ENCODE measurements at regions not wholly inside any gene's neighbourhood (a gene's known extent, or its start where the extent isn't known, plus 50 kb on each side); places are given as distances from the start of the nearest gene placed in this dataset.

DNA sequence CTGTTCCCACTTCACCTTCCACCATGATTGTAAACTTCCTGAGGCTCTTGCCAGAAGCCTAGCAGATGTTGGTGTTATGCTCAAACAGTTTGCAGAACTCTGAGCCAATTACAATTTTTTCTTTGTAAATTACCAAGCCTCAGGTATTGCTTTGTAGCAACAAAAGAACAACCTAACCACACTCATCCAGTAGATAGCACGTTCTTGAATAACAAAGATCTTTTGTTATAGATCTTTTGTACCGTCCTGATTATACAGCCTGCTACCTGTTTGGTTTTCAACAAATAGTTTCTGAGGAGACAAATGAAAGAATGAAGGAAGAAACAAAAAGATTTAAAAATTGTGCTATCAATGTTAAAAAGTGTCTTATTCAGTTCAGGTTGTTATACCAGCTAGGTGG lies 474.7 kb upstream of the ALCAM start:
- TF ChIP-seq, protein P1, sequence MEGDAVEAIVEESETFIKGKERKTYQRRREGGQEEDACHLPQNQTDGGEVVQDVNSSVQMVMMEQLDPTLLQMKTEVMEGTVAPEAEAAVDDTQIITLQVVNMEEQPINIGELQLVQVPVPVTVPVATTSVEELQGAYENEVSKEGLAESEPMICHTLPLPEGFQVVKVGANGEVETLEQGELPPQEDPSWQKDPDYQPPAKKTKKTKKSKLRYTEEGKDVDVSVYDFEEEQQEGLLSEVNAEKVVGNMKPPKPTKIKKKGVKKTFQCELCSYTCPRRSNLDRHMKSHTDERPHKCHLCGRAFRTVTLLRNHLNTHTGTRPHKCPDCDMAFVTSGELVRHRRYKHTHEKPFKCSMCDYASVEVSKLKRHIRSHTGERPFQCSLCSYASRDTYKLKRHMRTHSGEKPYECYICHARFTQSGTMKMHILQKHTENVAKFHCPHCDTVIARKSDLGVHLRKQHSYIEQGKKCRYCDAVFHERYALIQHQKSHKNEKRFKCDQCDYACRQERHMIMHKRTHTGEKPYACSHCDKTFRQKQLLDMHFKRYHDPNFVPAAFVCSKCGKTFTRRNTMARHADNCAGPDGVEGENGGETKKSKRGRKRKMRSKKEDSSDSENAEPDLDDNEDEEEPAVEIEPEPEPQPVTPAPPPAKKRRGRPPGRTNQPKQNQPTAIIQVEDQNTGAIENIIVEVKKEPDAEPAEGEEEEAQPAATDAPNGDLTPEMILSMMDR (IDR thresholded peaks at IDR 0.05) = no peak
- ATAC-seq = no peak
- H3K4me1 ChIP-seq (ENCODE audit: low read depth) = no peaks in the 10 kb centered on the region
- no peaks in the 10 kb centered on the region for H3K36me3 ChIP-seq (ENCODE audit: low read depth)
- no peaks in the 10 kb centered on the region for H3K9me3 ChIP-seq
- H3K4me3 ChIP-seq = no peak overlapping the region
- intact Hi-C loops (cut with DNase I, micrococcal nuclease) = no loop called here
- no peak for DNase-seq

DNA sequence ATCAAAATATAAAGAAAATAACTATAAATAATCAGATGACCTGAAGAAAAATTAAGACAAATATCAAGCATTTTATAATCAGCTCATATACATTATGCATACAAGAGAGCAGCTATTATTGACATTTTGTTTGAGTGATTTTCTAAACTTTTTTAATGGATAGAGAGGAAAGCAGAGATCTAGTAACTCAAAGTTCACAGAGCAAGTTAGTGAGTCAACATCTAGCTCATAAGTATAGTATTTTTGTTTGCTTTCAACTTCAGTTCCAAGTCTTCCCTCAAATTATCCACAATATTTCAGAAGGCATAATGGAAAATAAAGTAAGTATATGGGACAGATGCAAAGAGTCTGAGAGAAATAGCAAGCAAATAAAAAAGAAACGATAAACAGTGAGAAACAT lies 470.1 kb upstream of the ALCAM start:
- no peaks in the 10 kb centered on the region for H3K9me3 ChIP-seq
- intact Hi-C loops (cut with DNase I, micrococcal nuclease) = no loop called here
- no peak for ATAC-seq
- TF ChIP-seq, protein P1 (IDR thresholded peaks at IDR 0.05) = no peak
- H3K36me3 ChIP-seq (ENCODE audit: low read depth) = no peaks in the 10 kb centered on the region
- no peak for DNase-seq
- no peak overlapping the region for H3K4me3 ChIP-seq
- H3K4me1 ChIP-seq (ENCODE audit: low read depth) = no peaks in the 10 kb centered on the region

DNA sequence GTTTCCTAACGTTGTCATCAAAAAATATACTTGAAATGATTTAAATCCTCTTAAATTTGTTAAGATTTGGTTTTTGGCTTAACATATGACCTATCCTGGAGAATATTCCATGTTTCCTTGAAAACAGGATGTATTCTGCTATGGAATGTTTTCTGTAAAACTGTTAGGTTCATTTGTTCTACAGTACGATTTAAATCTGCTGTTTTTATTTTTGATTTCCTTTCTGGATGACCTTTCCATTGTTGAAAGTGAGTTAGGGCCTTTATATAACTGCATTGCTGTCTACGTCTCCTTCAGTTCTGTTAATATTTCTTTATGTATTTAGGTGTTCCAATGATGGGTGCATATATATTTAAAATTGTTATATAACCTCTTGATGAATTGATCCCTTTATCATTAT lies 465.3 kb upstream of the ALCAM start:
- intact Hi-C loops (cut with DNase I, micrococcal nuclease) = no loop called here
- Histone ChIP-seq H3K36me3 (ENCODE audit: low read depth) (no peaks in the 10 kb centered on the region), H3K4me3 (no peak overlapping the region), H3K9me3 (peaks cover 15% of the 10 kb centered on the region), H3K4me1 (ENCODE audit: low read depth) (no peaks in the 10 kb centered on the region)
- DNase-seq = no peak
- no peak for ATAC-seq
- TF ChIP-seq, protein P1 (IDR thresholded peaks at IDR 0.05) = no peak

DNA sequence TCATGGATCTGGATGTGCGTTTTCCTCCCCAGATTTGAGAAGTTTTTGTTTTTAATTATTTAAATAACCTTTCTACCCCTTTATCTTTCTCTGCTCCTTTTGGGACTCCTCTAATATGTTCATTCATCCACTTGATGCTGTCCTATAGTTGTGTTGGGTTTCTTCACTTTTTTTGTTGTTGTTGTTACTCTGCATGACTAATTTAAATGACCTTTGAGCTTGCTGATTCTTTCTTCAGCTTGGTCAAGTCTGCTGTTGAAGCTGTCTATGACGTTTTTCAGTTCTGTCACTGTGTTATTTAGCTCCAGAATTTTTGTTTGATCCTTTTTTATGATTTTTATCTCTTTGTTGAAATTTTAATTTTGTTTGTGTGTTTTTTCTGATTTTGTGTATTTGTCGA lies 463.6 kb upstream of the ALCAM start:
- no peaks in the 10 kb centered on the region for H3K4me1 ChIP-seq (ENCODE audit: low read depth)
- intact Hi-C loops (cut with DNase I, micrococcal nuclease) = no loop called here

DNA sequence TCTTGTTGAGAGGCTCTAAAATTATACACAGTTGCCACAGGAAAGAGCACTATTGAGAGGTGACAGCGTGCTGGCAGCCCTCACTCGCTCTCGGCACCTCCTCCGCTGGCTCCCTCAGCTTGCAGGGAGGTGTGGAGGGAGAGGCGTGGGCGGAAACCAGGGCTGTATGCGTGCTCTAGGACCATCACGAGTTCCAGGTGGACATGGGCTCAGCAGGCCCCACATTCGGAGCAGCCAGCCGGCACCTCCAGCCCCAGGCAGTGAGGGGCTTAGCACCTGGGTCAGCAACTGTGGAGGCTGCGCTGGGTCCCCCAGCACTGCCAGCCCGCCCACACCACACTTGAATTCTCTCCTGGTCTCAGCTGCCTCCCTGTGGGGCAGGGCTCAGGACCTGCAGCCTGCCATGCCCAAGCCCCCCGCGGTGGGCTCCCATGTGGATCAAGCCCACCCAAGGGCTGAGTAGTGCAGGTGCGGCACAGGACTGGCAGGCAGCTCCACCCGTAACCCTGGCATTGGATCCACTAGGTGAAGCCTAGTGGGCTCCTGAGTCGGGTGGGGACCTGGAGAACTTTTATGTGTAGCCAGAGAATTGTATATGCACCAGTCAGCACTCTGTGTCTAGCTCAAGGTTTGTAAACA lies 460.6 kb upstream of the ALCAM start:
- peak in 1 of 3 donors; percentile 33 for DNase-seq
- intact Hi-C loops (cut with DNase I, micrococcal nuclease) = no loop called here
- no peaks in the 10 kb centered on the region for H3K36me3 ChIP-seq (ENCODE audit: low read depth)
- no peak for ATAC-seq
- no peaks in the 10 kb centered on the region for H3K4me1 ChIP-seq (ENCODE audit: low read depth)
- H3K4me3 ChIP-seq = no peak overlapping the region
- TF ChIP-seq, protein P1 (IDR thresholded peaks at IDR 0.05) = no peak
- H3K9me3 ChIP-seq = peaks cover 21% of the 10 kb centered on the region

More for the DNA sequence above, 463.6 kb upstream of the ALCAM start:
- Histone ChIP-seq H3K9me3 (peaks cover 21% of the 10 kb centered on the region), H3K36me3 (ENCODE audit: low read depth) (no peaks in the 10 kb centered on the region), H3K4me3 (no peak overlapping the region)
- no peak for ATAC-seq
- no peak for DNase-seq
- TF ChIP-seq, protein P1 (IDR thresholded peaks at IDR 0.05) = no peak

DNA sequence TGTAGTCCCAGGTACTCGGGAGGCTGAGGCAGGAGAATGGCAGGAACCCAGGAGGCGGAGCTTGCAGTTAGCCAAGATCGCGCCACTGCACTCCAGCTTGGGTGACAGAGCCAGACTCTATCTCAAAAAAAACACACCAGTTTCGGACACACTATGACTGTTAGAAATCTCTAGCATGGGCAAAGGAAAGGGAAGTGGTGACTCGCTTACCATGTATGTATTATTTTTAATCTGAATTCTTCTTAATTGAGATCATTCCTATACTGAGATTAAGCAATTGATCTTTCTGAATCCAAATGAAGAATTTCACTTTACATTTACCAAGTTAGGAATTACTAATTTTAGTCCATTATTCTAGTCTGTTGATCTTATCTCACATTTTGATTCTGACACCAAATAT lies 459.2 kb upstream of the ALCAM start:
- ATAC-seq = no peak

More for the DNA sequence above, 459.2 kb upstream of the ALCAM start:
- Histone ChIP-seq H3K36me3 (ENCODE audit: low read depth) (no peaks in the 10 kb centered on the region), H3K4me3 (no peak overlapping the region), H3K4me1 (ENCODE audit: low read depth) (no peaks in the 10 kb centered on the region), H3K9me3 (peaks cover 21% of the 10 kb centered on the region)
- TF ChIP-seq, protein P1 (IDR thresholded peaks at IDR 0.05) = no peak
- intact Hi-C loops (cut with DNase I, micrococcal nuclease) = no loop called here
- no peak for DNase-seq
